IPS-NIHi11 (cell line): ENCODE measurements at regions not wholly inside any gene's neighbourhood (a gene's known extent, or its start where the extent isn't known, plus 50 kb on each side); places are given as distances from the start of the nearest gene placed in this dataset.
A peak's percentile ranks its signal among the peaks of the same experiment; 100 is the strongest.

Source experiments
- DNase-seq: peaks from one replicate; pipeline ENCODE4 v3.0.0; 2012; ENCODE audit warnings: mixed read lengths, low spot score

DNA sequence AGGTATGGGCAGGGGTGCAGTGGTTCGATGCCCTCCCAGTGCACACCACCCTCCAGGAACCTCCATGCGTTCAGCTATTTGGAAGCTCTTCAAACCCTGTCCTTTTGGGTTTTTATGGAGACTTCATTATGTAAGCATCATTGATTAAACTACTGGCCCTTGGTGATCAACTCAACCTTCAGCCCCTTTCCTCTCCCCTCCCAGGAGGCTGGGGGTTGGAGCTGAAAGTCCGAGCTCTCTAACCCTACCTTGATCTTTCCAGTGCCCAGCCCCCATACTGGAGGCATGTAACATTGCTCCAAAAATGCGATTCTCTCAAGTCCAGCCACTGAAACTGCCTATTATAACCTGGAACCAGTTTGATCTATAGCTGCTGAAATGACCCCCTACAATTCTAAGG, 188.1 kb downstream of the IPO8 start:
- no peak for DNase-seq

DNA sequence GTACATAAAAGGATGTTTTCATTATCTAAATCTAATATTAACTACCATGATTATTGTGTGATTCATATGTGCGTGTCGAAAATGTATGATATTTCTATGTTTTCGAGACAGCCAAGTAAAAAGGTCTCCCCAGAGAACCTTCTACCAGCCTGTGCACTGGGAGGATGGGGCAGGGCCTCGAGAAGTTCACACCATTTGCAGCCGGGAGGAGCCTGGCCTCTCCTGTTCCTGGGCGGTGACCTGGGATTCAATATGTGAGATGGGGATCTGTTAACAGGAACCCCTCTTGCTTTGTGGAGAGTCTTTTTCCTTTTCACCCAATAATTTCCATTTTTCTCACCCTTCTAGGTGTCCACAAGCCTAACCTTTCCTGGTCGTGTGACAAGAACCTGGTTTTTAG, 189.3 kb downstream of the IPO8 start:
- no peak for DNase-seq

DNA sequence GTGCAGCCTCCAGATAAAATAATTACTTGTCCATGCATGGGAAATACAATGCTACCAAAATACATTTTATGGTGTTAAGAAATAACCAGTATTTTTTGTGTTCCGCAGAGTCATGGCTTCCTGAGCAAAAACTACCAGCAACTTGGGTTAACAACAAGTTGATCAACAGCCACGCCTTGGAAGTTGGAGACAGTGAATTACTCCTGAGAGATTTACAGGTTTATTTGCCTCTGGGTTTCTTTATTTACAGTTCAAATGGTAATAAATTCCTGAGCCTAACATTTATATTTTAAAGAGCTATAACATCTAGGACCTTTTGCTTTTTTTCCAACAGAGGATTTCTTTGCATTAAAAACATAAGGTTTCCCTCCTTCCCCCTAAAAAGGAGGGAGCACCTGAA, 194.0 kb downstream of the IPO8 start:
- DNase-seq, result no peak

DNA sequence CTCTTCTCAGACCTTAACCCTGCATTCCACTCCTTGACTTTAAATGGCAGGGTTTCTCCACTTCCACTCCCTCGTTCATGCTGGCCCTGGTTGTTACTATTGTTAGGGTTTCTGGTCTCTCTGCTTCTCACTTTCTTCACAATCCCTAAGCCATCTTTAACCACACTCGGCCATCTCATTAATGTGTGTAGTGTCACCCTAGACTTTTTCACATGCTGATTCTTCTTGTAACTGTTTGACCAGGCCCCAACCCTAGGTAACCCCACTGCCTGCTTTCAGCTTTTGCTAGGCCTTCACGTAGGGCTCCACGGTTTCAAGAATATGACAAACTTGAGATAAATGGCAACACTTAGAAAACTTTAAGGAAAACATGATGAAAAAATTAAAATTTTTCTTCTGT, 195.1 kb downstream of the IPO8 start:
- no peak for DNase-seq

DNA sequence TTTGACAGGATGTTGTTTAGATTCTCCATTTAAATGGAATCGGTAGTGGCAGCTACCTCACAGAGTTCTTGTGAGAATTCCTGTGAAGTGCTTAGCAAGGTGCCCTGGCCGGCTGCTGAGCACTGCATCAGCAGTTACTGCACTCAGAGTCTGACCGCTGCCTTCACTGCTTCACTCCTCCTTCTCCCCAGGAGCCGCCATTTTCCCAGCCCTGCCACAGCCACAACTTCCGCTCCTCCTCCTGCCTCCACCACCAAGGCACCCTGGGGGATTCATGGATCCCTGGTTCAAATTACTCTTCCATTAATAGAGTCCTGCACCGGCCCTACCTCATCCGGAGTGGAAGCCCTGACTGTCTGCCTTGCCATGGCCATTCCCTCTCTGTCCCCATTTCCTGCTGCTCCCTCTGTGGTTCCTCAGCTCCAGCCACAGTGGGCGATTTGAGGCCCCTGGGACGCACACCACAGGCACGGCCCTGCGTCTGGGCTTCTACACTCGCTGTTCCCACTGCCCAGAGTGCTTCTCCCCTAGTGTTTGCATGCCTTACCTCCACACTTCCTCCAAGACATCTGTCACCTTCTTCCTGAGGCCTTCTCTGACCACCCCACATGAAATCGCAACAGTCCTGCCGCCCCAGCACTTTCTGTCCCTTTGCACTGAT, 210.3 kb downstream of the IPO8 start:
- DNase-seq, result no peak

DNA sequence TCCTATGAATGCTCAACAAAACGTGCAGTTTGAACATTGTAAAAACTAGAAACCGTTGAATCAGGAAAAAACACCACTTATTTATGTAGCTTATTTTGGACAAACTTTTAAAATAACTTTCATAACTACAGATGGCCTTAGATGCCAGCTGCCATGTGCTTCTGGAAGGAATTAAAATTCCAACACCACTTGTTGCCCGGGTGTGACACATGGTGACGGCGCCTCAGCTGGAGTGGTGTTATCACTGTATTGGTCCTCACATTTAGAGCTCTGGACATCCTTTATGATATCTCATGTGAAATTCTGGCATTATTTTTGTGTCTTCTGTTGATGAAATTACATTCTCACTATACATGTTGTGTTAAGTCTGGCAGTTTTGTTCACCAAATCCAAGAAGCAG, 211.0 kb downstream of the IPO8 start:
- no peak for DNase-seq

DNA sequence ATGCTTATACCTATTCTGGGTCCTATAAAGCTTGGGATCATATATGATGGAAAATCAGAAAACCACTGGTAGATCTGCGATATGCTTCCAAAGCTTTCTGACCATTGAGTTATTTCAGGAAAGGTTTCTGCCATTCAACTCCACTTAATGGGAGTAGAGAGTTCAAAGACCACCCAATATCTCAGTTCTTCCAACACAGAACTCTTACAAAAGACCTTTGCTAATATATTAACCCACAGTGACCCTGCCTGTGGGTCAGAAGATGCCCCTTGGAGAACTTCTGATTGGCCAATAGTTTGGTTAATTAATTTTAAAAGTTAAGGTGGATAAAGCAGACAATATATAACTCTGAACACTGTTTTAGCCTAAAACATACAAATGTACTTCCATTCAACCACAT, 213.0 kb downstream of the IPO8 start:
- DNase-seq, result no peak

DNA sequence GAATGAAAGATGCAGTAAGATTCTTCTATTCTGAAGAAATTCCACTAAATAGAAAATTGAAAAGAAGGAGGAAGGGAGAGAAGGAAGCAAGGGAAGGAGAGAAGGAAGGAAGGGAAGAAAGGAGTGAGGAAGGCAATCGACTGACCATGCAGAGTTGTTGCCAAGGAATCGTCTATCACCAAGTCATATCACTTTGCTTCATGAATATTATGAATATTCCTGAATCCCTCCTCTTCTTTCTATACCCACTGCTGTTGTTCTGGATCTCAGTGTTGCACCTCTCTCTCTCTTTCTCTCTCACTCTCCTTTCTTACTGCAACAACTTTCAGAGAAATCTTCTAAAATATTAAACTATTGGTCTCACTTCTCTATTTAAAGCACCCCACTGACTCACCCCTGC, 222.4 kb downstream of the IPO8 start:
- DNase-seq, result no peak

DNA sequence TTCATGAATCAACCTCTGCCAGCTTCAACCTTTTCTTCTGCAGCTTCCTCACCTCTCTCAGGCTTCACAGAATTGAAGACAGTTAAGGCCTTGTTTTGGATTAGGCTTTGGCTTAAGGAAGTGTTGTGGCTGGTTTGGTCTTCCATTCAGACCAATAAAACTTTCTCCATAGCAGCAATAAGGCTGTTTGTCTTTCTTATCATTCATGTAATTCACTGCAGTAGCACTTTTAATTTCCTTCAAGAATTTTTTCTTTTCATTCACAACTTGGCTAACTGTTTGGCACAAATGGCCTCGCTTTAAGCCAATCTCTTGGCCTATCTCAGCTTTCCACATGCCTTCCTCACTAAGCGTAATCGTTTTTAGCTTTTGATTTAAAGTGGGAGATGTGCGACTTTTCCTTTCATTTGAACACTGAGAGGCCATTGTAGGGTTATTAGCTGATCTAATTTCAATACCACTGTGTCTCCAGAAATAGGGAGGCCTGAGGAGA, 229.5 kb downstream of the IPO8 start:
- no peak for DNase-seq

DNA sequence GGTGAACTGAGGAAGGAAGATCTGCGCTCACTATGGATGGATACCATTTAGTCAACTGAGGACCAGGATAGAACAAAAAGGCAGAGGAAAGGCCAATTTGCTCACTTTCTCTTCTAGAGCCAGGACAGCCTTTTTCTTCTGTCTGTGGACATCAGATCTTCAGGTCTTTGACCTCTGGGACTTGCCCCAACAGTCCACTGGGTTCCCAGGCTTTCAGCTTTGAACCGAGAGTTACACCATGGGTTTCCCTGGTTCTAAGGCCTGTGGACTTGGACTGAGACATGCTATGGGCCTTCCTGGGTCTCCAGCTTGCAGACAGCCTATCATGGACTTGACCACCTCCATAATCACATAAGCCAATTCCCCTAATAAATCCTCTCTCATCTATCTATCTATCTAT, 232.0 kb downstream of the IPO8 start:
- no peak for DNase-seq

DNA sequence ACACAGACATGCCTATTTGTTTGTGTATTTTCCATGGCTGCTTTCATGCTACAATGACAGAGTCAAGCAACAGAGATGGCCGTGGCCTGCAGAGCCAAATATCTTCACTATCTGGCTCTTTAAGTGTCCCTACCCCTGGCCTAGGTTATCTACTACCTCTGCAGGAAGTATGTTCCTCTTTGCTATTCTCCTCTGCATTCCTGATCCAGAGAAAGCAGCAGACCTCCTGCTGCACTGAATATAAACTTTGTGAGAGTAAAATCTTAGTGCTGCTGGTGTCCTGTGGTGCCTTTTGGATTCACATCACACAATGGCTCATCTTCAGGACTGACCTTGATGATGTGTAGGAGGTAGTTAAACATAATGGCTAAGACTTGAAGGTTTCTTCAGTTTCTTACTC, 233.4 kb downstream of the IPO8 start:
- DNase-seq, result no peak

DNA sequence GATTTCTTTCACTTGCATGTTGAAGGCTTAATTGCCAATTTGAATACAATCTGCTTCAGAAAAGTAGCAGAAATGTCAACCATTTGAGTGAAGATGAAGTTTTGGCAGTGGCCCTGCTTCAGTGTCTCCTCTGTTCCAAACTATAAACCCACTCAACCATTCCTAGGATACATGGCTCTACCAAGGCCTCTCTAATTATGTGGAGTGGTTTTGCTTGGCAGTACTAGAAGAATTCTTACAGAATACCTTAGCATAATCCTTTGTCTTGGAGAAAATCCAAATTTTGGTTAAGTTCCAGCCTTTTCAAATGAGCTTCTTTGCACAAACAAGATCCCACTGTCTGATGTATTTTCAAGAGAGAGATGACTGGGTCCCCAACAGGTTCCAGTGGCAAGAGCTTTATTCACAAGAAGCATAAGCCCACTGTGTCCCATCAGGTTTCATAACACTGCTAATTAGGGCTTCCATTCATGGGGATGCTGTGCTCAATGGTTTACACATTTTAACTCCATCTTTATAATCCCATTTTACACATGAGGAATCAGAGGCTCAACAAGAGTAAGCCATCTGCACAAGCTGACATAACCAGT, 234.5 kb downstream of the IPO8 start:
- no peak for DNase-seq

DNA sequence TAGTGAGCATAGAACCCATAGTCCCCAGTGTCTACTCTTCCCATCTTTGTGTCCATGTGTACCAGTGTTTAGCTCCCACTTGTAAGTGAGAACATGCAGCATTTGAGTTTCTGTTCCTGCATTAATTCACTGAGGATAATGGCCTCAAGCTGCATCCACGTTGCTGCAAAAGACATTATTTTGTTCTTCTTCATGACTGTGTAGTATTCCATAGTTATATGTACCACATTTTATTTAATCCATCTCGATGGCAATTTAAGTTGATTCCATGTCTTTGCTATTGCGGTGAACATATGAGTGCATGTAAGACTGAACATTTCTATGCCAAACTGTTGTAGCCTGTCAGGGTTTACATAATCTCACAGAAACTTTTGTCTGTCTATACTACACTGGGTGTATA, 237.2 kb downstream of the IPO8 start:
- no peak for DNase-seq

DNA sequence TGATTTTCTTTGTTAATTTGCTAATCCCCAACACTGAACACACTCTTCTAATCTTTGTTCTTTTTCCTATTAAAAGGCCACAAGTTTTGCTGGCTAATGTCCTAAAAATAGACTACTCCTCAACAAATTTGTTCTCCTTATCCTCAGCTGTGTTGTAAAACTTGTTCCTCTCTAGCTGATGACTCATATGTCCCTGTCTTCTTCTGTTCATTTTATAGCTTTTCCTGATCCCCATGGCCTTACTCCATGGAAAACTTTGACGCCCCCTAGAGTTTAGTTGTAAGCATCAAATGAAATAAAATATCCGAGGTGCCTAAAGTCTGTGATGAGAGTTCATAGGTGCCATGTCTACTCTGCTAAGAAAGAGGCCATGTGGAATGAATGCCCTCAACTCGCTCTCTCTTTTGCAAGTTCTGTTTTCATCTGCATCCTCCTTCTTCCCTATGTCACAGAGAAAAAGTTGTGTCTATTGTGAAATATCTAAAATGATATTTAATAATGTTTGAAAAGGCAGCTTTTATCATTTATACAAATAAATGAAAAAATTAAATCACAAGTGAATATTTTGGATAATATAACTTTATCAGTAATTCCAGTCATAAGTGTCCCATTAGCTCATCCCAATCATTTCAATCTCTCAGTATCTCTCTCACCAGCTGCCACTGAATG, 237.9 kb downstream of the IPO8 start:
- peak; percentile 31 for DNase-seq

DNA sequence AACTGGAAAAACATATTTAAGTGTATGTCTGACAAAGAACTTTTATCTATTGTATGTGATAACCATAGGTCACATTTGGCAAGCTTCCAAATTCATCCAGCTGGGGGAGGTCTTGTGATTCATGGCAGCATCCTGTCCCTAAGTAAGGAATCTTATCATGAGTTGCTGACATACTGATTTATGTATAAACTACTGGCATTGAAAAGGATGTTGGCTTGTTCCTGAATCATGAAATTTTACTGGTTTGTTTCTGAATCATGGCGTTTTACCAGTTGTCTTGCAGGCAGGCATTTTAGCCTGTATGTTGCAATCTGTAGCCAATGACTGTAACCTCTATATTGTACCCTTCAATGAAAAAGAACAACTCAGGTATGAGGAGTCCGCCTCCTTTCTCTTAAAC, 244.8 kb downstream of the IPO8 start:
- DNase-seq, result no peak

DNA sequence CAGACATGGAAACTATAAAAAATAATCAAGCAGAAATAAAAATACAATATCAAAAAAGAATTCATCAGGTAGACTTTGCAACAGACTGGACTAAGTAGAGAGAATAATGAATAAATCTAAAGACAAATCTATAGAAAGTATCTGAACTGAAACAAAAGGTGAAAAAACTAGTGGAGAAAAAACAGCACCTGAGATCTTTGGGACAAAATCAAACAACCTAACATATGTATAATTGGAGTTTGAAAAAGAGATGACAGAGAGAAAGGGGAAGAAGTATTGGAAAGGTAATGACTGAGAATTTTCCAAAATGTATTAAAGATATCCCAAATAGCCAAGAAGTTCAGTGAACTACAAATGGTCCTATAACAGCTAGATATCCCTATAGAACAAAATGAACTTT, 245.4 kb downstream of the IPO8 start:
- DNase-seq, result no peak

DNA sequence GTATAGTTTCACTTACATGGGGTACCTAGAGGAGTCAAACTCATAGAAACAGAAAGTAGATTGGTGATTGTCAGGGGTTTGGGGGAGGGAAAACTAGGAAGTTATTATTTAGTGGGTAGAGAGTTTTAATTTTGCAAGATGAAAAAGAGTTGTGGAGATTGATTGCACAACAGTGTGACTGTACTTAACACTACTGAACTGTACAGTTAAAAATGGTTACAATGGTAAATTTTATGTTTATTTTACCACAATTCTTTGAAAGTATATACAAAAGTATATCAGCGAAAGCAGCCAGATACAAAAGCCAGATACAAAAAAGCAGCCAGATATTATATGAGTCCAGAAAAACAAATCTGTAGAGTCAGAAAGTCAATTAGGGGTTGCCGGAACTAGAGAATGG, 247.6 kb downstream of the IPO8 start:
- no peak for DNase-seq

DNA sequence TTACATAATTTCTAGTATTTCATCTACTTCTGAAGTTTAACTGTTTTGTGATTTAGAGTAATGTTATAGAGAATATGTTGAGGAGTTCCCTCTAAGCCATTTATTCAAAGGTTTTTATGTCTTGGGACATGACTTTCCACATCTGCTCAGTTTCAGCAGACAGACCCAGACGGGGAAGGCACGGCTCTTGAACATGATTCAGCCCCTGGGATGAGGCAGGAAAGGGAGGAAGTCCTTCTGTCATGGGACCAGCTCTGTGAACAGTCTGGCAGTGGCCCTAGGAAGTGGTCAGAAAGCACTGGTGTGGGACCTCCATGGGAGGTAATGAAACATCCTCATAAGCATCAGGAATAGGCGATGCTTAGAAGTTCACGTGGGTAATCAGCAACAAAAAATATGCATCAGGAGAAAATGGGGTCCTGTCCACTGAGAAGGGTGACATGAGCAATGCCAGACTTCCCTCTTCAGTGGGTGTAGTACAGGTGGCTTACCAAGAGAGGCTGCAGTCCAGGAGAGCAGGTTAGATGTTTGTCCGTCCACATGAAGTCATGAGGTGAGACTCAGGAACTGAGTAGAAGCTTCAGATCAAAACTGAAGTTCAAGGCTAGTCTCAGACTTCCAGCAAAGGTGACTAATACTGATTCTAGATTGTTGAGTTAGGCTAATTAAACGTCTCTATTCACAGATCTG, 248.5 kb downstream of the IPO8 start:
- DNase-seq, result no peak

DNA sequence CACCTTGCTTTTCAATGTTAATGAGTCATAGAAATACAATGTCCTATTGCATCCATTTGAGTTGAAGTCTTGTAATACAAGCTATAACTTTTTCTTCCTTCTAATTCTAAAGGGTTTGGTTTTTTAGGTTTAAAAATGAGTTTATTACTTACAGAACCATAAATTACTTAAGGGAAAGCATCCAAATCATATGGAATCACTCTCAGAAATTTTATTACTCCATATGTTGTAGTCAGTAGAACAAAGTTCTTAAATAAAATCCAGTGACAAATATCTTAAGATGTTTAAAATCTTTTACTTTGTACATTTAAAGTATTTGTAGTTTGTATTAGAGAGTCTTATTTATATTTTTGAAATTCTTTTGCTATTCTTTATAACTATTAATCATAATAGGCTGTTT, 253.2 kb downstream of the IPO8 start:
- no peak for DNase-seq

DNA sequence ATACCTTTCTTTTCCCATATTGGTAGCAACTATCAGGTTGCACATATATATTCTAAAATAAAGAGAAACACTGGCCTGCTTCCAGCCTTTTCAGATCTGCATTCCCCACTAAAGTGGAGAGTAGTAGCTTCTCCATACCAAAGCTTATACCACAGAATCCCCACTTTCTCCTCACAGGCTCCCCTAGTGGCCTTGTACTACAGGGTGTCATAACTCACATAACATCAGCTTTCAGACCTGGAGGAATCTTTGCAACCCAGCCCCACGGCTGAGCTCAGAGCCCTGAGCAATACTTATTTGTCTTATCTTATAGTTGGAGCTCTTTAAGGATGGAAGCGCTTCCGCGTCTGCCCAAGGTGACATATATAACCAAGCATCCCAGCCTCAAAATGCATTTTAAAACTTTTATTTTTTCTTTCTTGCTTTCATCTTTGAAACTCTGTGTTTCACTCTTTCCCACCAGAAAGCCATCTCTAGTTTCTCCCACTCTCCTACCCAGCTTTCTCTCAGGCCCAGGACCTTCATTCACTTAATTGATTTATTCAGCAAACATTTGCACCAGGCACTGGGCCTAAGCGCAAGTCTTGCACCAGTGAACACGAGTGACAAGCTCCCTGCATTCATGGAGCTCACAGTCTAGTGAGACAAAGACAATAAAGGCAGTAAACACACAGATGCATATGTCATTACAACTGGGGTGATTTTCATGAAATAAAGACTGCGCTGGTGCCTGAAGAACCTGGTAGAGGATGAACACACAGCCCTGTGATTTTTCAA, 254.7 kb downstream of the IPO8 start:
- DNase-seq, result peak; percentile 66

DNA sequence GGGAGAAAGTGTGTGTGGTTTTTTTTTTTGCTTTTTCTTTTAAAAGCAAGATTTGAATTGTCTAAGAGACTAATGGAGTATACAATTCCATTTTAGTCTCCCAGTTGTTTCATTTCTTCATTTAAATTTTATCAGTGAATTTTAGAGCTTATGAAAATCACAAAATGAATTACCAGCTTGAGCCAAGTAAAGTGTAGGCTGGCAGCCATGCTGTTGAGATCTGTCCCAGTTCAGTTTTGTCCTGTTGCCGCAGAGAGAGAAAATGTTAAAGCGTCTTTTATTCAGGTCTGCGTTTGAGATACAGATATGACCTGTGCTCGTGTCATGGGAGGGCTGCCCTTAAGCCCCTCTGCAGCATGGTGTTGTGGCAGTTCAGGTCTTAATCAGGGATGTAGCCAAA, 256.5 kb downstream of the IPO8 start:
- DNase-seq, result no peak

DNA sequence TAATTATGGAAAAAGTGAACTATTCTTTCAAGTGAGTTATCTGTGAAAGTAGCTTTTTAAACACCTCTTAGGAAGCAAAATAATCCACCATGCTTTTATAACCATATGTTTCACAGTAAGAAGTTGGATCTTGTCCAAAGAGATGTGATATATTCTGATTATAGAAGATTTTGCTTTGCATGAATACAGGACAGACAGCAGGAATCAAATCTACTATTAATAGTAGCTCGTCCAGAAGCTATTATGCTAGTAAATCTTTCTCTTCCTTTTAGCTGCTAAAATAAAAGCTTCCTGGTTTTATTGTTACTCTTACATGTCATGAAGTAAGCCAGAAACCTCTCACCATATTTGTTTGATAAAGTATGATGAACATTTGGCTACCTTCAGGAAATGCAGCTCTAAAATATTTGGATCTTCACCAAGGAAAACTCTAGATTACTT, 257.0 kb downstream of the IPO8 start:
- no peak for DNase-seq
